SIG-M5 treated with dmso at 0.1 percent for 504 hours (cell line): ENCODE measurements at regions not wholly inside any gene's neighbourhood (a gene's known extent, or its start where the extent isn't known, plus 50 kb on each side); places are given as distances from the start of the nearest gene placed in this dataset.
A peak's percentile ranks its signal among the peaks of the same experiment; 100 is the strongest.
"Not testable (repeated sequence)": the region's sequence is repeated elsewhere in the genome, so short reads cannot be mapped to it uniquely, and the experiment has no call there.

ENCODE experiments used
- DNase-seq: peaks from one replicate; lab custom pipeline; 2025; ENCODE audit not compliant: unreplicated experiment; lab: John Stamatoyannopoulos, UW

DNA sequence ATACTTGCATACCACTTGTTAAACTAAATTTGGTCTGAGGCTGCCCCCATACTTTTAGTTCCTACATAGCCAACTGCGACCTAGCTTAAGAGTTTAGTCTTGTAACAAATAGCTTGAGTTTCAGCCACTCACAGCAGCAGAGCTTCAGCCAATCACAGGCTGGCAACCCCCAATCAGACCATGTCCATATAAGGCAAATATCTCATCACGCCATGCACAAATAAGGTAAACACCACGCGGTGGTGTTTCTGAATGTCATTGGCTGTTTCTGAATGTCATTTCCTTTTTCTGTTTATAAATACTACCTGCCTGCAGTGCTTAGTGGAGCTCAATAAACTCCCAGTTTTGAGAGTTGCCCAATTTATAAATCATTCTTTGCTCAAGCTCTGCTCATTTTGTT is 143.1 kb upstream of the MAD2L1 start:
- no peak for DNase-seq

DNA sequence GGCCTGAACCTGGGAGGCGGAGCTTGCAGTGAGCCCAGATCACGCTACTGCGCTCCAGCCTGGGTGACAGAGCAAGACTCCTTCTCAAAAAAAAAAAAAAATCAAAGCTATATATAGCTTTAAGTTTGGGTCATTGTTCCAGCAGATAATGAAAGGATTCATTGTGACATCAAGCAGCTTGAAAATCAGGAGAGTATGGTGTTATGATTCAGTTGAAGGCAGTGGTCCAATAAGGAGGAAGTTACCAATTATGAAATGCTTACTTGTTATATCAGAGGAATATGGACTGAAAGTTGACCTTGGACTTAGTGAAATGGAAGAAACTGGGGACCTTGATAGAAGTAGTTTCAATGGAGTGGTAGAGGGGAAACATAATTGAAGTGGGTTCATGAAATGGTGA is 140.4 kb upstream of the MAD2L1 start:
- DNase-seq = no peak

DNA sequence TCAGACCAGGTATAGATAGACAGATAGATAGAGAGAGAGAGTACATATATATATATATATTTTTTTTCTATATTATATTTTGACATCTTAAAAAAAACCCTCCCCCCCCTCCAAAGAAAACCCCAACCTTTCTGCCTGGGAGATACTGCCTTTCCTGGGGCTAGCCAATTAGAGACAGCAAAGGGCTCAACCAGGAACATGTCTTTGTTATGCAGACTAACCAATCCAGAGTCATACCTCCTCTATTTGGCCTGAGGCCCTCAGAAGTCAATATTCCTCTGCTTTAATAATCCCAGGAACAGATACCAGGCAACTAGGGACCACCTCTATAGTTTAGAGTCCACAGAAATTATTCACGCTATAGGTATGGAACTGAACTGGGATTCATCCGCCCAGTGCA is 135.6 kb upstream of the MAD2L1 start:
- no peak for DNase-seq

DNA sequence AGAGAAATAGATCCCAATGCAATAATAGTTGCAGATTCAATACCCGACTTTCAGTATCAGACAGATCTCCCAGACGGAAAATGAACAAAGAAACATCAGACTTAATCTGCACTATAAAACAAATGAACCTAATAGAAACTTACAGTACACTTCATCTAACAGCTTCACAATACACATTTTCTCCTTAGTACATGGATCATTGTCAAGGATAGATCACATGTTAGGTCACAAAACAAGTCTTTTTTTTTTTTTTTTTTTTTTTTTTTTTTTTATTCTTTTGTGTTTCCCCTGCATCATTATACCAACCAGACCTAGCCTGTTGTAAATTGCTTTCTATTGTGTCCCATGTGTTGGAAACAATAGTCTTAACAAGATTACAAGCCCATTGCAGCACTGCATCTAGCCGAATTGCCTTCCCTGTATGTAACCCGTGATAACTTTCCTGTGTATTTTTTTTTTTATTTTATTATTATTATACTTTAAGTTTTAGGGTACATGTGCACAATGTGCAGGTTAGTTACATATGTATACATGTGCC is 134.0 kb upstream of the MAD2L1 start:
- not testable (repeated sequence) for DNase-seq

DNA sequence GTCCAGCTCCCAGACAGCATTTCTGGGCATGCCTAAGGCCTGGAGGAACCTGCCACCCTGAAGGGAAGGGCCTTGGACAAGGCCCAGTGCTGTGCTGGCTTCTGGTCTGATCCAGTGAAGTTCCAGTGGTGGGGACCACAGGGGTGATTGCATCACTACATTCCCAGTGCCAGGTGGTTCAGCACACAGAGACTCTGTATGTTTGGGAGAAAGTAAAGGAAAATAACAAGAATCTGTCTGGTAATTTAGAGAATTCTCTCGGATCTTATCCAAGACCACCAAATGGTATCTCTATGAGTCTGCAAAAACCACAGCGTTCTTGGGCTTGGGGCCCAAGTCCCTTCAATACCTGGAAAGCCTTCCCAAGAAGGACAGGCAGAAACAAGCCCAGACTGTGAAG is 131.8 kb upstream of the MAD2L1 start:
- no peak for DNase-seq

DNA sequence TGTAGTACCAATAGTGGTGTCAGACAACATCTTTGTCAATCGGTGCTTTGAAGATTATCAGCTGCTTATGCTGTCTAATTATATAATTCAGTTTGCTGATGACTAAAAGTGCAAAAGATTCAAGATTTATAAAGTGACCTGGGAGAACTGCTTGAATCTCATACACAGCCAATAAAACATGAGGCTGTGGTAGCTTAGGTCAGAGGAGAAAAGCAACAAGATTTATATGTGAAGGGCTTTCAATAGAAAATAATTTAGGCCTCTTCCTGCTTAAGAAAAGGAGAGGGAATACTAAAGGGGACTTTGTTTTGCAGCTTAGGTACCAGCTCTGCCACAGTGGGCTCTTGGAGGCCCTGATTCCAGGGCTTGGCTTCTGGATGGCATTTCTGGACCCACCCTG is 111.0 kb upstream of the MAD2L1 start:
- no peak for DNase-seq

DNA sequence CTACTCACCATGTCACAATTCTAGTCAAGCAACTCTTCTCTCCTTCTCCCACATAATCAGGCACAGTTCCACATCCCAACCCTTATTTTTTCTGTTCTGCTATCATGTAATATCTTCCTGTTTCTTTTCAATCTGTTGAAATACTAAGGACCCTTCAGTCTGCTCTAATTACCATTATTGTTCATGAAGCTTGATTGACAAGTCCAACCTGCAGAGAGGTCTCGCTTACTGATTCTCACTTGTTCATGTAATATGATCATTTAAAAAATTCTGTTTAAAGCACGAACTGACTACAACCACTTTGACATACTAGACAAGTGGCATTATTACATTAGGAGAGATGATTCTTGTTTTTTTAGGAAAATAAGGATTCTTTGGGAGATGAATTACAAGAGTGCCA is 108.6 kb upstream of the MAD2L1 start:
- no peak for DNase-seq

DNA sequence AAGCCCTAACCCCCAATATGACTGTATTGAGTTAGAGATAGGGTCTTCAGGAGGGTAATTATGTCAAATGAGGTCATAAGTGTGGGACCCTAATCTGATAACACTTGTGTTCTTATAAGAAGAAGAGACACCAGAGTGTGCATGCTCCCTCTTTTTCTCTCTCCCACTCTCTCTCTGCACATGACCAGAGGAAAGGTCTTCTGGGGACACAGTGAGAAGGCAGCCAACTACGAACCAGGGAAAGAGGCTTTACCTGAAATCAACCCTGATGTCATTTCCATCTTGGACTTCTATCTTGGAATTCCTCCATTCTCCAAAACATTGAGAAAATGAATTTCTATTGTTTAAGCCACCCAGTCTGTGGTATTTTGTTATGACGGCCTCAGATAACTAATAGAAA is 97.2 kb upstream of the MAD2L1 start:
- DNase-seq = no peak

DNA sequence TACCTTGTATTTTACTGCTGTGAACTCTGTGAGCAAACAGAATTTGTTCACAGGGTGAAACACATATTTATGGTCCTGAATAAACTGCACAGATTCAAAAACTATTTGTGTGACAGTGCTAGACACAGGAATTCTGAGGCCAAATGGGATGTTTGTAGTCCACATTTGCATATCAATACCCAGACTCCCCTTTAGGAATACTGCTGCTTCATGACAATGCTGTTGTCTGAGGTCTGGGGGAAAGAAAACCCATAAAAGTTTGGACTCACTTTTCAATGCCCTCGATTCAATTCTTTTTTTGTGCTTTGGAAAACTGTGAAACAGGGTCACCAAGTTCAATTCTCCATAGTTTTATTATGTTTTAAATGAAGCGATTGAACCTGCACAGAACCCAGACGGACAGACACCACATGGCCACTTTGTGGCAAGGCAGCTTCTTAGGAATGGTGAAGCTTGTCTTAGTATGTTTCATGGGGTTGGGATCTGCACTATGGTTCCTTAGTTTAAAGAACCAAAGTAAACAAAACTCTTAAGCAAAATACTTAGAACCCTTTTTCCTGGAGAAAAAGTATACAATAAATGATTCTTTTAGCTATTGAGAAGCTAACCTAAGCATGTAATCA is 92.3 kb upstream of the MAD2L1 start:
- no peak for DNase-seq

DNA sequence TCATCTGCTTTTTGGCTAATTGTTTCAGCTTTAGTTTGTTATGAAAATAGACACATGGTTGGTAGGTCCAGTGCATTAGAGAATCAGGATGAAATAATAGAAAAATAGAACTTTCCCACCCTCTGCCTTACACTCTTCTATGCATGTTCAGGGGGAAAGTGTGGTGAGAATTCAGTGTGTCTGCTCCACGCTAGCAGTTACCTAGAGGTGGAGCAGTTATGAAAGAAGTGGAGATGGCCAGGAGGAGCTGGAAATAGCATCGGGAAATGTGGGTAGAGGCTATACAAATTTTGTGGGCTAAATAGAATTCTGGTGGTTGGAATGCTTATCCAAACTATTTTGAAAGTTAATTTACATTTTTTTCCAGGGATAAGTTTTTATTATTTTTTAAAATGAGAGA is 91.4 kb upstream of the MAD2L1 start:
- DNase-seq = no peak

DNA sequence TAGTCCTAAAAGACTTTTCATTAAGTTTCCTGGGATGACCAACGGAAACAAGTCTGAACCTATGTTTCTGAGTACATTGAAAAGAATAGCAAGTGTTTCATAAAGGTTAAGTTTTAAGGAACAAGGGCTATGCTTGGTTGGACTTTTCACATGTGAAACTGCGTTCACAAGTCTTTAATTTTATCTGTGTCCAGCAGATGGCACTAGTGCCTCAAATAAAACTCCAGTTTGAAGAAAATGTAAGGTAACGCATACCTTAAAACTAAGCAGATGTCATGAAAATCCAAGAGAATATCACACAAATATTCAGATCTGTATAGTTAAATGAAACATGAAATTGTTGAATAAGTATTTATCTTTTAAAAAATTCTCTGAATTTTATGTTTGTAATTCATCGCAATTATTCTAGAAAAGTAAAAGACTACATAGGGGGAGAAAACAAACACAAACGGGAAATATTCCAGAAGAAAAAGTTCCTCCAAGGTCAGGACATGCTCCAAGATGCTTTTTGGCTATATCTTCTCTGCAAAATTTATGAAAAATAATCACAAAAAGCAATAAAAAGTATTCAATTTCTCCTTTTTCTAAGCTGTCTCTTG is 89.6 kb upstream of the MAD2L1 start:
- peak; percentile 23 for DNase-seq

DNA sequence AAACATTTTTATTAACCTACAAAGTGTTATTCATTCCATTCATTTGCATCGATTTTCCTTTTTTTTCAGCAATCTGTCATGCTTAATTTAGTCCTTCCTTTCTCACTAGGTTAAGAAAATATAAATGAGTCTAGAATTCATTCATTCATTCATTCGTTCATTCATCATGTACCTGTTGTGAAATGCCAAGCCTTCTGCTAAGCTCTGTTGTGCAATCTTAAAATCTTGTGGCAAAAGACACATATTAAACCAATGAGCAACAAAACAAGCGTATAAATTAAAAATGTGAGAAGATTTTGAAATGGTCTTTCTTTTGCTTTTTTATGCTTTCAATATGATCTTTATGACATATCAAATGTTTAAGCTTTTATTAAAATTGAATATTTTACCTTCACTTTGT is 88.6 kb upstream of the MAD2L1 start:
- no peak for DNase-seq

DNA sequence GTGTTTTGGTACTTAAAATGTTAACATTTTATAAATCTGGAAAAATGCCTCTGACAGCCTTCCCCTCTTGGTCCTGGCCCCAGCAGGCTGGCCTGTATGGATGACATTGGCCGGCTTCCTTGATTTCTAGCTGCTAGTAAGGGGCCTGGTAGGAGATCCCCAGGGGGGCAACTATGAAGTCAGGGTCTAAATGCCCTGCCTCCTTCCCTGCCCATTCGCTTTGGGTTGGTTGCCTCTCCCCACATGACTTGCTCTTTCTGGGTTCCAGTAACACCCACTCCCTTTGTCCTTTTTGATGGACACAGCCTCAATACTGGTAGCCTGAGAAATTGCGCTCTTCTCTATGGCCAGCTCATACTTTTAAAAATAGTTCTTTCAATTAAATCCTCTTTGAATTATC is 78.0 kb upstream of the MAD2L1 start:
- no peak for DNase-seq

DNA sequence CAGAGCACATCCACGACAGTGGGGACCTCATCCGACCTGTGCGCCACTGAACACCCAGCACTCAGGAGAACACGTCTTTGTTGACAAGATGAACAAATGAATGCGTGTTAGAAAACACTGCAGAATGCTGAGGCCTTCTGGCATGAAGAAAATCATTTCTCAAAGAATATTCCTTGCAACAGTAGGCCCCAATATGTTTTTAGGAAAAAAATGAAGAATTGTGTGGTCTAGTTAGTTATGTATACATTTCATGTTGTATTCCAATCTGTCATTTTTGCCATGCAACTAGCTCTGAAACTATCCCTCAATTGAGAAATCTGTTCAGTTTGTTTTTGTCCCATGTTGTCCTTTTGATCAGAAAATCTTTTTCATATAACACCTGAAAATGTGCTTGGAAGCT is 77.4 kb upstream of the MAD2L1 start:
- no peak for DNase-seq

DNA sequence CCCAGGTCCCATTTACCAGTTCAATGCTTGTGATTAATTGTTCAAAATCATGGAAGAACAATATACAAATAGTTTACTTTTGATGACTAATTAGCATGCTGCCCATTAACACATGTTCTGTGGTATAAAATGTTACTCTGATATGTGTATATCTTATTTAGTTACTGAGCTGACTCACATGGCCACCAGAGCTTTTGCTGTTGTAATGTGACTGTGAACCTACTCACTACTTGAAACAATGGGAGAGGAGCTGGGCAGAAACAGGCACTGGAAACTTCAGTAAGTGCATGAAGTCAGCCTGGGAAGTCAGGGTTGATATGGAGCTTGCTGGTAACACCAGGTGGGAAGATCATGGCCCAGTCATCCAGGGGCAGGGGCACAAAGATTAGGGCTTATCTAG is 72.7 kb upstream of the MAD2L1 start:
- no peak for DNase-seq

DNA sequence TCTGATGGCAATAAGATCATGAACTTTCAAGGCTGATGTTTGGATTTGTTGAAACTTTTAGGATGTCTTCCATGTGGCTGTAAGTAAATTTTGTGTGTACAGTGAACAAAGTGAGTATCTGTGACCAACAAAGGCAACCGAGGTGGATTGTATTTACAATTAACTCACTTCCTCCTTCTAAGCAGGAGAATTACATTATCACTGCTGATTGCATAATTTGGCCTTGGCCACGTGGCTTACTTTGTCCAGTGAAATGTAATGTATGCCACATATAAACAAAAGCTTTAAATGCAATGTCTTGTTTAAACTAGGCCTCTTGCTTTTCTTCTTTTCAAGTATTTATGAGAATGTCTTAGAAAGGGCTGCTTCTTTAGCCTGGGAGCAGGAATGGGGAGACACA is 66.3 kb upstream of the MAD2L1 start:
- DNase-seq = peak; percentile 11

DNA sequence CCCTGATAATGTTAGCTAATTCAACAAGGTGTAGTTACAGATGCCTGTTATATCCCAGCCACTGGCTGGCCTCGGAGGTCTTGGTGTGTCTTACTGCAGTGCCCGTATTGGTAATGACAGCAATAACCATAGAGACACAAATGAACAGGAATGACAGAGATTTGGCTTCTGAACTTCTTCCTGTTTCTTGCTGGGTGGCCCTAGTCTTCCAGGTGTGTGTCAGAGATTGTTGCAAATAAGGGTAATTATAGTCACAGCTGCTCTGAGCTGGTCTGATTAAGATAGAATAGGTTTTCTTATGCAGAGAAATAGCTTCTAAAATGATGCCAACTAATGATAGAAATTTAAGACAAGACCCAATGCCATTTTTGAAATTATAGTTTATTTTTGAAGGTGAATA is 64.1 kb upstream of the MAD2L1 start:
- no peak for DNase-seq
